ENCODE measurements at regions not wholly inside any gene's neighbourhood (a gene's known extent, or its start where the extent isn't known, plus 50 kb on each side); places are given as distances from the start of the nearest gene placed in this dataset.
"Not testable (repeated sequence)": the region's sequence is repeated elsewhere in the genome, so short reads cannot be mapped to it uniquely, and the experiment has no call there.

DNA sequence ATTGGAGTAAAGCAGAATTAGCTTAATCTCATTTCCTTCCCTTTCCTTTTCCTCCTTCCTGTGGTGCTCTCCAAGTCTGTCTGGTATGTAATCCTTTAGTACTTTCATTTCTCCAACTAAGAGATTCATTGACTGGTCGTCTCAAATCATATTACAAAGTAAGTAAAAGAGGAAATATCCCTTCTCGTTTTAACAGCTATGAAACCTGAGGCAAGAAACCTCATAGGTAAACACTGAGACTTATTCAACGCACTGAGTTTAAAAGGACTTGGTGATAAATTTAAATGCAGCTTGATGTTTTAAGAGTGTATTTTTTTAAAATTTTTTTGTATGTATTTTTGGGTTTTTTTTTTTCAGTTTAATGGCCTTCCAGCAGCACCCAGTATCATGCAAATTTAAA is 117.2 kb upstream of the LRRC3B start:
- H3K4me3 ChIP-seq (ENCODE audit: low read depth, low read length) = no peak overlapping the region
- DNase-seq (ENCODE audit: low read depth) = no peak
- TF ChIP-seq, protein P1, sequence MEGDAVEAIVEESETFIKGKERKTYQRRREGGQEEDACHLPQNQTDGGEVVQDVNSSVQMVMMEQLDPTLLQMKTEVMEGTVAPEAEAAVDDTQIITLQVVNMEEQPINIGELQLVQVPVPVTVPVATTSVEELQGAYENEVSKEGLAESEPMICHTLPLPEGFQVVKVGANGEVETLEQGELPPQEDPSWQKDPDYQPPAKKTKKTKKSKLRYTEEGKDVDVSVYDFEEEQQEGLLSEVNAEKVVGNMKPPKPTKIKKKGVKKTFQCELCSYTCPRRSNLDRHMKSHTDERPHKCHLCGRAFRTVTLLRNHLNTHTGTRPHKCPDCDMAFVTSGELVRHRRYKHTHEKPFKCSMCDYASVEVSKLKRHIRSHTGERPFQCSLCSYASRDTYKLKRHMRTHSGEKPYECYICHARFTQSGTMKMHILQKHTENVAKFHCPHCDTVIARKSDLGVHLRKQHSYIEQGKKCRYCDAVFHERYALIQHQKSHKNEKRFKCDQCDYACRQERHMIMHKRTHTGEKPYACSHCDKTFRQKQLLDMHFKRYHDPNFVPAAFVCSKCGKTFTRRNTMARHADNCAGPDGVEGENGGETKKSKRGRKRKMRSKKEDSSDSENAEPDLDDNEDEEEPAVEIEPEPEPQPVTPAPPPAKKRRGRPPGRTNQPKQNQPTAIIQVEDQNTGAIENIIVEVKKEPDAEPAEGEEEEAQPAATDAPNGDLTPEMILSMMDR (IDR thresholded peaks at IDR 0.05; ENCODE audit: low read depth, low read length) = no peak
- no peak for TF ChIP-seq POLR2A (IDR thresholded peaks at IDR 0.05; ENCODE audit: extremely low read depth, insufficient read length)
- TF ChIP-seq MYC (IDR thresholded peaks at IDR 0.05; ENCODE audit: low read depth, low read length) = no peak
- TF ChIP-seq, protein P2, sequence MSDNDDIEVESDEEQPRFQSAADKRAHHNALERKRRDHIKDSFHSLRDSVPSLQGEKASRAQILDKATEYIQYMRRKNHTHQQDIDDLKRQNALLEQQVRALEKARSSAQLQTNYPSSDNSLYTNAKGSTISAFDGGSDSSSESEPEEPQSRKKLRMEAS (IDR thresholded peaks at IDR 0.05; ENCODE audit: low read depth, low read length) = no peak

DNA sequence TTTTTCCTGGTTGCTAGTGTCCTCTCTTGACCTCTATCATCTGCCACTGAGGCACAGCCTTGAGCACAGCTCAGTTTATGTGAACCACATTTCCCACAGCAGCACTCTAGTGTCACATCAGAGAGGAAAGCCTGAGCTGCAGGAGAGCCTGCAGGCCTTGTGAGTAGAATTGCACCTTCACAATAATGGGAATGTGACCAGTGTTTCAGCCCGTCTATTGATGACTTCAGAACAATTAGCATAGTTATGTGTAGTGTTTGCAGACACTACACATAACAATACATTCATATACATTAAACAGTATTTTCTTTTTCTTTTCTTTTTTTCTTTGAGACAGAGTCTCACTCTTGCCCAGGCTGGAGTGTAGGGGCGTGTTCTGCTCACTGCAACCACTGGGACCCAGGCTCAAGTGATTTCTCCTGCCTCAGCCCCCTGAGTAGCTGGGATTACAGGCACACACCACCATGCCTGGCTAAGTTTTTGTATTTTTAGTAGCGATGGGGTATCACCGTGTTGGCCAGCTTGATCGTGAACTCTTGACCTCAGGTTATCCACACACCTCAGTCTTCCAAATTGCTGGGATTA is 108.0 kb upstream of the LRRC3B start:
- DNase-seq (ENCODE audit: low read depth); H3K4me3 ChIP-seq (ENCODE audit: low read depth, low read length): not testable (repeated sequence)

DNA sequence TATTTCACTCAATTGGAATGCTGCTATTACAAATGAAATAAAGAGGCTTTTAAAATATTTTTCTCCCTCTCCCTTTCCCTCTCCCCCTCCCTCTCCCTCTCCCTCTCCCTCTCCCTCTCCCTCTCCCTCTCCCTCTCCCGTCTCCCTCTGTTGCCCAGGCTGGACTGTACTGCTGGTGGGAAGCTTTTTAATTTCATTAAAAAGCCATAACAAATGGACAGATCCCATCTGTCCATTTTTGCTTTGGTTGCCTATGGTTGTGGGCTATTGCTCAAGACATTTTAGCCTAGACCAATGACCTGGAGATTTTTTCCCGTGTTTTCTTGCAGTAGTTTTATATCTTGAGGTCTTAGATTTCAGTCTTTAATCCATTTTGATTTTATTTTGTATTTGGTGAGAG is 107.2 kb upstream of the LRRC3B start:
- TF ChIP-seq POLR2A (IDR thresholded peaks at IDR 0.05; ENCODE audit: extremely low read depth, insufficient read length) = no peak
- H3K4me3 ChIP-seq (ENCODE audit: low read depth, low read length) = no peak overlapping the region
- DNase-seq (ENCODE audit: low read depth) = no peak

DNA sequence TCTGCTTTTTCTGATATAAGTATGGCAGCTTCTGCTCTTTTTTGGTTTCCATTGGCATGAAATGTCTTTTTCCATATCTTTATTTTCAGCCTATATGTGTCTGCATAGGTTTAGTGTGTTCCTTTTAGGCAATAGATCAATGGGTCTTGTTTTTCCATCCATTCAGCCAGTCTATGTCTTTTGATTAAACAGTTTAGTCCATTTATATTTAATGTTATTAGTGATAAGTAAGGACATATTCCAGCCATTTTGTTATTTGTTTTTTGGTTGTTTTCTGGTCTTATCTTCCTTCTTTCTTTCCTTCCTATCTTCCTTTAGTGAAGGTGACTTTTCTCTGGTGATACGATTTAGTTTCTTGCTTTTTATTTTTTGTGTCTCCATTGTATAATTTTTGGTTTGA is 101.3 kb upstream of the LRRC3B start:
- no peak for TF ChIP-seq POLR2A (IDR thresholded peaks at IDR 0.05; ENCODE audit: extremely low read depth, insufficient read length)
- TF ChIP-seq, protein P2 (IDR thresholded peaks at IDR 0.05; ENCODE audit: low read depth, low read length) = no peak
- no peak for TF ChIP-seq MYC (IDR thresholded peaks at IDR 0.05; ENCODE audit: low read depth, low read length)
- TF ChIP-seq, protein P1 (IDR thresholded peaks at IDR 0.05; ENCODE audit: low read depth, low read length) = no peak
- no peak overlapping the region for H3K4me3 ChIP-seq (ENCODE audit: low read depth, low read length)
- DNase-seq (ENCODE audit: low read depth) = no peak

DNA sequence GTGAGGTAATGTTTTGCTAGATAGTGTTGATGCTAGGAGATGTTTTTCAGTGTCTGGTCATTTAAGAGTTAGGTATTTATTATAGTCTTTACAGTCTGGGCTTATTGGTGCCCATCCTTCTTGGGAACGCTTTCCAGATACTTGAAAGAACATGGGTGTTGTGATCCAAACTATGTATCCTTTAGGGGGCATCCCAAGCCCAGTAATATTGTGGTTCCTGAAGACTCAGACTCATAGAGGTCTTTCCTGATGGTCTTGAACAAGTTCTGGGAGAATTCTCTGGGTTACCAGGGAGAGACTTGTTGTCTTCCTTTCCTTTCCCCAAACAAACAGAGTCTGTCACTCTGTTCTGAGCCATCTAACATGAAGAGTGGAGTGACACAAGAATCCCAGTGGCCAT is 99.7 kb upstream of the LRRC3B start:
- TF ChIP-seq, protein P1 (IDR thresholded peaks at IDR 0.05; ENCODE audit: low read depth, low read length) = no peak
- TF ChIP-seq, protein P2 (IDR thresholded peaks at IDR 0.05; ENCODE audit: low read depth, low read length) = no peak
- no peak for TF ChIP-seq POLR2A (IDR thresholded peaks at IDR 0.05; ENCODE audit: extremely low read depth, insufficient read length)
- TF ChIP-seq MYC (IDR thresholded peaks at IDR 0.05; ENCODE audit: low read depth, low read length) = no peak
- no peak overlapping the region for H3K4me3 ChIP-seq (ENCODE audit: low read depth, low read length)
- DNase-seq (ENCODE audit: low read depth) = no peak

DNA sequence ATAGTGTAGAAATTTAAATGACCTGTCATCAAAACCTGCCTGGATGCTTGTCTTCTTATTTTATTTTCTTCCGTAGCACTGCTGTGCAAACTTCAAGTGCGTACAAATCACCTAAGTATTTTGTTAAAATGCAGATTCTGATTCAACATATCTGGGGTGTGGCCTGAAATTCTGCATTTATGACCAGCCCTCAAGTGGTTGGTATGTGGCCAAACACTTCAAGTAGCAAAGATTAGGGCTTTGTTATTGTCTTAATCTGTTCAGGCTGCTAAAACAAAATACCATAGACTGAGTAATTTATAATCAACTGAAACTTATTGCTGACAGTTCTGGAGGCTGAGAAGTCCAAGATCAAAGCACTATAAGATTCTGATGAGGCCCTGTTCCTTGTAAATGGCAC is 97.6 kb upstream of the LRRC3B start:
- H3K4me3 ChIP-seq (ENCODE audit: low read depth, low read length) = no peak overlapping the region
- no peak for DNase-seq (ENCODE audit: low read depth)
- TF ChIP-seq, protein P1 (IDR thresholded peaks at IDR 0.05; ENCODE audit: low read depth, low read length) = no peak
- TF ChIP-seq MYC (IDR thresholded peaks at IDR 0.05; ENCODE audit: low read depth, low read length) (no peak), POLR2A (IDR thresholded peaks at IDR 0.05; ENCODE audit: extremely low read depth, insufficient read length) (no peak)
- TF ChIP-seq, protein P2 (IDR thresholded peaks at IDR 0.05; ENCODE audit: low read depth, low read length) = no peak

DNA sequence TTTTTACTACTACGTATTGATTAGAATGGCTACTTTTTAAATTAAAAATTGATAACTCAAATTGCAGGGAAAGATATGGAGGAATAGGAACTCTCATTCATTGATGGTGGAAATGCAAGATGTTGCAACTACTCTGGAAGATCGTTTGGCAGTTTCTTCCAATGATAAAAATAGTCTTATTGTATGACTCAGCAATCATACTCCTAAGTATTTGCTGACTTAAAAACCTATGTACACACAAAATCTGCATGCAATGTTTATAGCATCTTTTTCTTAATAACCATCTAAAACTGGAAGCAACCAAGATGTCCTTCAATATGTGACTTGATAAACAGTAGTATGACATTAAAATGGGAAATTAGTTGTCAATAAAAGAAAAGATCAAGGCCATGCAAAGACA is 87.4 kb upstream of the LRRC3B start:
- TF ChIP-seq, protein P2 (IDR thresholded peaks at IDR 0.05; ENCODE audit: low read depth, low read length) = no peak
- TF ChIP-seq POLR2A (IDR thresholded peaks at IDR 0.05; ENCODE audit: extremely low read depth, insufficient read length) = no peak
- TF ChIP-seq, protein P1 (IDR thresholded peaks at IDR 0.05; ENCODE audit: low read depth, low read length) = no peak
- TF ChIP-seq MYC (IDR thresholded peaks at IDR 0.05; ENCODE audit: low read depth, low read length) = no peak
- no peak for DNase-seq (ENCODE audit: low read depth)
- no peak overlapping the region for H3K4me3 ChIP-seq (ENCODE audit: low read depth, low read length)
